ENCODE measurements at regions not wholly inside any gene's neighbourhood (a gene's known extent, or its start where the extent isn't known, plus 50 kb on each side); places are given as distances from the start of the nearest gene placed in this dataset.

DNA sequence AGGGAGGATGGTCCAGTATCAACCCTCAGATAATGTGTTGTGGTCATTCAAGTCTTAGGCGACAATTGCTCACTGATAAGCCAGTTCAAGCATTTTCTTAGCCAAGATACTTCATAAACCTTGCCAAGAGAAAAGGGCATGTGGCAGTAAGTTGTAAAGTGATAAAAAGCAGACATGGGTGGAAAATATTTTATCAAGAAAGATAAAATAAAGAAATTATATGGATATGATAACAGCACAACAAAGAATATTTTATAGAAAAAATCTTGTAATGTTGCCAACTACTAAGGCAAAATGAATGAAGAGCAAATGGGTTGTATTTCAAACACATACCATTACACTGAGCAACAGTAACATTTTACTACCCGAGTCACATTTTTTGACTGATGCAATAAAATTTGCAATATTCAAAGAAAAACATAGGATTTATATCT is 217.4 kb upstream of the PITX2 start:
- TF ChIP-seq, protein P1, sequence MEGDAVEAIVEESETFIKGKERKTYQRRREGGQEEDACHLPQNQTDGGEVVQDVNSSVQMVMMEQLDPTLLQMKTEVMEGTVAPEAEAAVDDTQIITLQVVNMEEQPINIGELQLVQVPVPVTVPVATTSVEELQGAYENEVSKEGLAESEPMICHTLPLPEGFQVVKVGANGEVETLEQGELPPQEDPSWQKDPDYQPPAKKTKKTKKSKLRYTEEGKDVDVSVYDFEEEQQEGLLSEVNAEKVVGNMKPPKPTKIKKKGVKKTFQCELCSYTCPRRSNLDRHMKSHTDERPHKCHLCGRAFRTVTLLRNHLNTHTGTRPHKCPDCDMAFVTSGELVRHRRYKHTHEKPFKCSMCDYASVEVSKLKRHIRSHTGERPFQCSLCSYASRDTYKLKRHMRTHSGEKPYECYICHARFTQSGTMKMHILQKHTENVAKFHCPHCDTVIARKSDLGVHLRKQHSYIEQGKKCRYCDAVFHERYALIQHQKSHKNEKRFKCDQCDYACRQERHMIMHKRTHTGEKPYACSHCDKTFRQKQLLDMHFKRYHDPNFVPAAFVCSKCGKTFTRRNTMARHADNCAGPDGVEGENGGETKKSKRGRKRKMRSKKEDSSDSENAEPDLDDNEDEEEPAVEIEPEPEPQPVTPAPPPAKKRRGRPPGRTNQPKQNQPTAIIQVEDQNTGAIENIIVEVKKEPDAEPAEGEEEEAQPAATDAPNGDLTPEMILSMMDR (IDR thresholded peaks at IDR 0.05; ENCODE audit: insufficient read depth, low read length, poor library complexity, severe bottlenecking), result no peak
- TF ChIP-seq EZH2phosphoT487 (conservative IDR thresholded peaks at IDR 0.05; ENCODE audit: low read length), result no peak
